GM23248 (cell line): ENCODE measurements at regions not wholly inside any gene's neighbourhood (a gene's known extent, or its start where the extent isn't known, plus 50 kb on each side); places are given as distances from the start of the nearest gene placed in this dataset.

Experiments
- DNase-seq: peaks from one replicate; pipeline ENCODE4 v3.0.0-alpha.2; 2015
- H2AFZ ChIP-seq: fragments of 200-600 bp; sonication (generic); 2 replicates; pipeline ENCODE4 v1.6.1; 2016; ENCODE audit warnings: antibody characterized with exemption
- H3F3A ChIP-seq: fragments of 200-600 bp; sonication (generic); 2 replicates; pipeline ENCODE4 v1.6.1; 2016; ENCODE audit warnings: mild to moderate bottlenecking, antibody characterized with exemption, mixed run types; ENCODE audit not compliant: insufficient read depth
- H3K27ac ChIP-seq: fragments of 200-600 bp; sonication (generic); 2 replicates; pipeline ENCODE4 v1.5.1; 2016; ENCODE audit warnings: mild to moderate bottlenecking
- H3K27me3 ChIP-seq: fragments of 200-600 bp; sonication (generic); replicated peaks from 2 replicates; pipeline ENCODE4 v1.6.1; 2016; ENCODE audit warnings: mild to moderate bottlenecking; ENCODE audit not compliant: insufficient read depth
- H3K36me3 ChIP-seq: fragments of 200-600 bp; sonication (generic); 2 replicates; pipeline ENCODE4 v1.6.1; 2016; ENCODE audit warnings: low read depth, mild to moderate bottlenecking
- H3K4me1 ChIP-seq: fragments of 200-600 bp; sonication (generic); 2 replicates; pipeline ENCODE4 v1.6.1; 2016; ENCODE audit warnings: mild to moderate bottlenecking; ENCODE audit not compliant: insufficient read depth
- H3K4me2 ChIP-seq: fragments of 200-600 bp; sonication (generic); one replicate; pipeline ENCODE4 v1.6.1; 2016; ENCODE audit warnings: mild to moderate bottlenecking; ENCODE audit not compliant: unreplicated experiment
- H3K4me3 ChIP-seq: fragments of 200-600 bp; sonication (generic); 2 replicates; pipeline ENCODE4 v1.5.1; 2016; ENCODE audit warnings: mild to moderate bottlenecking
- H3K79me2 ChIP-seq: fragments of 200-600 bp; sonication (generic); 2 replicates; pipeline ENCODE4 v1.6.1; 2016; ENCODE audit warnings: mild to moderate bottlenecking; ENCODE audit not compliant: insufficient read depth
- H3K9ac ChIP-seq: fragments of 200-600 bp; sonication (generic); 2 replicates; pipeline ENCODE4 v1.6.1; 2016; ENCODE audit warnings: mild to moderate bottlenecking
- H3K9me2 ChIP-seq: fragments of 200-600 bp; sonication (generic); 2 replicates; pipeline ENCODE4 v1.6.1; 2016; ENCODE audit warnings: mixed run types, mild to moderate bottlenecking, moderate library complexity; ENCODE audit not compliant: insufficient read depth
- H3K9me3 ChIP-seq: fragments of 200-600 bp; sonication (generic); one replicate; pipeline ENCODE4 v1.6.1; 2017; ENCODE audit warnings: low read depth
- H4K20me1 ChIP-seq: fragments of 200-600 bp; sonication (generic); 2 replicates; pipeline ENCODE4 v1.6.0; 2016; ENCODE audit not compliant: insufficient read depth
- EZH2 ChIP-seq: fragments of 200-600 bp; sonication (generic); IDR thresholded peaks from 2 replicates; pipeline ENCODE4 v1.6.1; 2018; ENCODE audit warnings: antibody characterized with exemption, mild to moderate bottlenecking; ENCODE audit not compliant: insufficient read depth, poor library complexity, severe bottlenecking
- EZH2phosphoT487 ChIP-seq: fragments of 200-600 bp; sonication (generic); IDR thresholded peaks from 2 replicates; pipeline ENCODE4 v1.6.1; 2018; ENCODE audit warnings: antibody characterized with exemption, moderate library complexity, mild to moderate bottlenecking, low read depth; ENCODE audit not compliant: insufficient read depth
- WGBS, 2 experiments: methylation state at CpG; one replicate each; pipeline ENCODE4 v1.1.6; 2015 to 2017; ENCODE audit warnings: low lambda C conversion rate in 2 of 2, low coverage in 1 of 2; ENCODE audit errors: missing lambda C conversion rate in 2 of 2; 5-methylcytosine and 5-hydroxymethylcytosine counted together
- in situ Hi-C: fragments of 300-500 bp; cut with MboI; formaldehyde crosslinking; loops from 2 replicates; pipeline ENCODE4 v1.15.0; 2020

DNA sequence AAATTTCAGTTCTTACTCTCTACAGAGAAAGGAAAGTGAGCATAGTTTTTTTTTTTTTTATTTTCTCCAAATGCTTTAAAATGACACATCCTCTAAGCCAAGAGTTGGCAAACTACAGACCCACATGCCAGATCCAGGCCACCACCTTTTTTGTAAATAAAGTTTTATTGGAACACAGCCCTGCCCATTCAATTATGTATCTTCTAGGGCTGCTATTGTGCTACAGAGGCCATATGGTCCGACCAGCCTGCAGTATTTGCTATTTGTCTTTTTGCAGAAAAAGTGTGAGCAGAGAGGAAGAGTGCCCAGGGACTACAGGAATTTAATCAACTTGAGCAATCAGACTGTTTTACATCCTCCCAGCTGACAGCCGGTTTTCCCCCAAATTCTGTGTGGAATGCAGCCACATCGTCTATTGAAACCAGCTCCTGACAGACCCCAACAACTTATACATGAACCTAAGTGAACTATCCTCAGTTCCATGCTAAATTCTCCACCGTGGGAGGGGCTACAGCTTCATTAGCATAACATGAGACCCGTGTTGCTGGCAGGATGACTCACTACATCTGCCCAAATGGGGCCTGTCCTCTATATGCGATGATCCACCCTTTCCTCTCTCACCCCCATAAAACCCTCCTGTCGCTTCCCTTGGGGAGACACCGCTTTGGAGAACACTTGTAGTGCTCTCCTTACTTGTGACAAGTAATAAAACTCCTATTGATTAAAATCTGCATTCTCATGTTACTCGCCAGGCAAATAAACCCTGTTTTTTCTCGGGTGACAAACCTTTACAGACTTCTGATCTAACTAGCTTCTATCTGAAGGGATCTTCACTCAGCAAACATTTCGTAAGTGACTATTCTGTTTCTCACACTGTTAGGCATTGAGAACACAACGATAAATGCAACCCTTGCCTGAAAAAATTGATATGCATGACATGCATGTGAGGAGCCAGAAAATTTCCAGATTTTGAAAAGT, 149.4 kb upstream of the HS3ST3A1 start:
- Histone ChIP-seq H3K79me2 (no peaks in the 10 kb centered on the region), H2AFZ (0 out of 2 replicates have a peak overlapping the region, but pooled peaks have one; percentile 61), H3K4me1 (peaks cover 8% of the 10 kb centered on the region; the same call in 1 of the 2 replicates), H3K36me3 (no peaks in the 10 kb centered on the region), H3K27me3 (no peaks in the 10 kb centered on the region), H3K4me3 (no peak overlapping the region), H3K9me2 (no peaks in the 10 kb centered on the region), H3K4me2 (no peak overlapping the region), H3K27ac (no peak overlapping the region), H3K9me3 (no peaks in the 10 kb centered on the region), H3F3A (no peaks in the 10 kb centered on the region), H4K20me1 (no peaks in the 10 kb centered on the region), H3K9ac (no peak overlapping the region)
- no peak for DNase-seq
- TF ChIP-seq EZH2phosphoT487, result no peak
- TF ChIP-seq EZH2, result no peak
- in situ Hi-C loops, result no loop called here
- WGBS, 2 experiments, result 84 to 89% methylated on average over 12 of the region's 12 CpGs

- 94 to 97% methylated on average over 3 of the region's 3 CpGs for WGBS, 2 experiments
- TF ChIP-seq EZH2phosphoT487, result no peak
- no peak for TF ChIP-seq EZH2
- in situ Hi-C loops, result no loop called here
Measured at GRCh38 chr17:13753154-13753553, 151.4 kb upstream of the HS3ST3A1 start.

DNA sequence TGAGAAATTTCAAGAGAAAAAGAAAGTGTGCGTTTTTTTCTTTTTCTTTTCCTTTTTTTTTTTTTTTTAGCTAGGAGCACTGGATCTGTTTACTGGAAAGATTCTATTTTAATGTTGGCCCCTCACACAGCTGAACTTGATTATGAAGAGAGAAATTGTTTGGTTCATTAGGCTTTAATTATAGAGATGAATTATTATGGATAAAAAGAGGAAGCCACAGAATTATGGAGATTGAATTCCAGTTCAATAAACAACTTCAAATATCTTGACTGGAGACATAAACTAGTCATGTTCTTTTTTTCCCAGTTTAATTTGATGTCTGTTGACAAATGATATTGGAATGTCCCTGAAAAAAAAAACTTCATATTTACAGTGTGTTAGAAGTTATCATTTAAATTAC, 152.0 kb upstream of the HS3ST3A1 start:
- in situ Hi-C loops, result no loop called here
- Histone ChIP-seq H3K79me2 (no peaks in the 10 kb centered on the region), H3K27ac (no peak overlapping the region), H3K9me3 (no peaks in the 10 kb centered on the region), H4K20me1 (no peaks in the 10 kb centered on the region), H3K9me2 (no peaks in the 10 kb centered on the region), H3K9ac (no peak overlapping the region), H3K4me1 (peaks cover 8% of the 10 kb centered on the region; the same call in 1 of the 2 replicates), H2AFZ (0 out of 2 replicates have a peak overlapping the region, but pooled peaks have one; percentile 14), H3K4me2 (no peak overlapping the region), H3K27me3 (no peaks in the 10 kb centered on the region), H3F3A (no peaks in the 10 kb centered on the region), H3K36me3 (no peaks in the 10 kb centered on the region), H3K4me3 (no peak overlapping the region)
- 17 to 28% methylated on average over 1 of the region's 1 CpG for WGBS, 2 experiments
- DNase-seq, result no peak
- no peak for TF ChIP-seq EZH2
- TF ChIP-seq EZH2phosphoT487, result no peak

More at GRCh38 chr17:13753154-13753553, 151.4 kb upstream of the HS3ST3A1 start:
- Histone ChIP-seq H3K4me1 (peaks cover 8% of the 10 kb centered on the region; the same call in 1 of the 2 replicates), H2AFZ (no peak overlapping the region), H3K9me3 (no peaks in the 10 kb centered on the region), H3K9me2 (no peaks in the 10 kb centered on the region), H3F3A (no peaks in the 10 kb centered on the region), H3K36me3 (no peaks in the 10 kb centered on the region), H4K20me1 (no peaks in the 10 kb centered on the region), H3K79me2 (no peaks in the 10 kb centered on the region), H3K4me3 (no peak overlapping the region), H3K27ac (no peak overlapping the region), H3K27me3 (no peaks in the 10 kb centered on the region), H3K9ac (no peak overlapping the region), H3K4me2 (no peak overlapping the region)
- no peak for DNase-seq

- Histone ChIP-seq H3K4me1 (no peaks in the 10 kb centered on the region; the same call in 1 of the 2 replicates), H3K4me3 (no peak overlapping the region), H3K79me2 (no peaks in the 10 kb centered on the region), H3K4me2 (no peak overlapping the region), H3K9me3 (no peaks in the 10 kb centered on the region), H3F3A (peaks cover 5% of the 10 kb centered on the region; the same call in 1 of the 2 replicates), H3K27ac (no peak overlapping the region), H3K9me2 (no peaks in the 10 kb centered on the region), H2AFZ (no peak overlapping the region), H3K9ac (no peak overlapping the region), H3K27me3 (no peaks in the 10 kb centered on the region), H4K20me1 (no peaks in the 10 kb centered on the region), H3K36me3 (no peaks in the 10 kb centered on the region)
- WGBS, 2 experiments, result 94 to 98% methylated on average over 8 of the region's 8 CpGs
- in situ Hi-C loops, result no loop called here
- no peak for TF ChIP-seq EZH2
- no peak for TF ChIP-seq EZH2phosphoT487
- no peak for DNase-seq
Measured at GRCh38 chr17:13755851-13756250, 154.1 kb upstream of the HS3ST3A1 start.
